ENCODE measurements at regions not wholly inside any gene's neighbourhood (a gene's known extent, or its start where the extent isn't known, plus 50 kb on each side); places are given as distances from the start of the nearest gene placed in this dataset.

- TF ChIP-seq, protein P1, sequence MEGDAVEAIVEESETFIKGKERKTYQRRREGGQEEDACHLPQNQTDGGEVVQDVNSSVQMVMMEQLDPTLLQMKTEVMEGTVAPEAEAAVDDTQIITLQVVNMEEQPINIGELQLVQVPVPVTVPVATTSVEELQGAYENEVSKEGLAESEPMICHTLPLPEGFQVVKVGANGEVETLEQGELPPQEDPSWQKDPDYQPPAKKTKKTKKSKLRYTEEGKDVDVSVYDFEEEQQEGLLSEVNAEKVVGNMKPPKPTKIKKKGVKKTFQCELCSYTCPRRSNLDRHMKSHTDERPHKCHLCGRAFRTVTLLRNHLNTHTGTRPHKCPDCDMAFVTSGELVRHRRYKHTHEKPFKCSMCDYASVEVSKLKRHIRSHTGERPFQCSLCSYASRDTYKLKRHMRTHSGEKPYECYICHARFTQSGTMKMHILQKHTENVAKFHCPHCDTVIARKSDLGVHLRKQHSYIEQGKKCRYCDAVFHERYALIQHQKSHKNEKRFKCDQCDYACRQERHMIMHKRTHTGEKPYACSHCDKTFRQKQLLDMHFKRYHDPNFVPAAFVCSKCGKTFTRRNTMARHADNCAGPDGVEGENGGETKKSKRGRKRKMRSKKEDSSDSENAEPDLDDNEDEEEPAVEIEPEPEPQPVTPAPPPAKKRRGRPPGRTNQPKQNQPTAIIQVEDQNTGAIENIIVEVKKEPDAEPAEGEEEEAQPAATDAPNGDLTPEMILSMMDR (IDR thresholded peaks at IDR 0.05; ENCODE audit: control extremely low read depth in 1 of 3, insufficient read depth in 1 of 3, low read depth in 1 of 3, low read length in 3 of 3), result no peak
- no peak for TF ChIP-seq NANOG (IDR thresholded peaks at IDR 0.05; ENCODE audit: insufficient read depth, low read depth, low read length, poor library complexity, severe bottlenecking)
- no peak for TF ChIP-seq EP300 (IDR thresholded peaks at IDR 0.05; ENCODE audit: borderline replicate concordance in 1 of 2, low read depth in 2 of 2, low read length in 2 of 2)
- no peak for TF ChIP-seq ZNF274 (IDR thresholded peaks at IDR 0.05; ENCODE audit: borderline replicate concordance, extremely low read depth, low read length)
- no peak for TF ChIP-seq SRF (IDR thresholded peaks at IDR 0.05; ENCODE audit: low read depth, low read length)
- no peak for TF ChIP-seq GABPA (IDR thresholded peaks at IDR 0.05; ENCODE audit: borderline replicate concordance, insufficient read depth, low read length)
- TF ChIP-seq USF2 (IDR thresholded peaks at IDR 0.05; ENCODE audit: low read length), result no peak
- TF ChIP-seq, protein P2, sequence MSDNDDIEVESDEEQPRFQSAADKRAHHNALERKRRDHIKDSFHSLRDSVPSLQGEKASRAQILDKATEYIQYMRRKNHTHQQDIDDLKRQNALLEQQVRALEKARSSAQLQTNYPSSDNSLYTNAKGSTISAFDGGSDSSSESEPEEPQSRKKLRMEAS (IDR thresholded peaks at IDR 0.05), result no peak
- no peak for TF ChIP-seq POLR2AphosphoS5 (IDR thresholded peaks at IDR 0.05; ENCODE audit: low read depth, low read length)
- TF ChIP-seq HDAC6 (IDR thresholded peaks at IDR 0.05; ENCODE audit: low read depth, low read length), result no peak
- TF ChIP-seq HDAC2 (IDR thresholded peaks at IDR 0.05; ENCODE audit: borderline replicate concordance in 1 of 2, low read depth in 2 of 2, low read length in 2 of 2), result no peak
- TF ChIP-seq RFX5 (IDR thresholded peaks at IDR 0.05; ENCODE audit: borderline replicate concordance, low read depth, low read length), result no peak
- no peak for TF ChIP-seq ATF2 (IDR thresholded peaks at IDR 0.05; ENCODE audit: low read length)
These were observed 404.9 kb upstream of the CDH5 start for GRCh38 chr16:65961476-65962143.

Measured in H1 (cell line).